Middle frontal gyrus (tissue), 1 donor: ENCODE measurements at regions not wholly inside any gene's neighbourhood (a gene's known extent, or its start where the extent isn't known, plus 50 kb on each side); places are given as distances from the start of the nearest gene placed in this dataset.

Experiments used
- DNase-seq: peaks from one replicate; pipeline ENCODE4 v3.0.0-alpha.2; 2015; ENCODE audit warnings: low spot score; ENCODE audit errors: extremely low spot score

GRCh38 chr12:111157486-111157885, 211.4 kb downstream of the PHETA1 start:
- DNase-seq, result no peak

GRCh38 chr12:111156304-111156703, 212.6 kb downstream of the PHETA1 start:
- DNase-seq, result no peak

GRCh38 chr12:111155521-111155920, 213.4 kb downstream of the PHETA1 start:
- DNase-seq, result no peak

- no peak for DNase-seq
Measured at GRCh38 chr12:111155020-111155419, 213.9 kb downstream of the PHETA1 start.

GRCh38 chr12:111154147-111154834, 214.6 kb downstream of the PHETA1 start:
- DNase-seq, result no peak

GRCh38 chr12:111152561-111152960, 216.3 kb downstream of the PHETA1 start:
- DNase-seq, result no peak

DNA sequence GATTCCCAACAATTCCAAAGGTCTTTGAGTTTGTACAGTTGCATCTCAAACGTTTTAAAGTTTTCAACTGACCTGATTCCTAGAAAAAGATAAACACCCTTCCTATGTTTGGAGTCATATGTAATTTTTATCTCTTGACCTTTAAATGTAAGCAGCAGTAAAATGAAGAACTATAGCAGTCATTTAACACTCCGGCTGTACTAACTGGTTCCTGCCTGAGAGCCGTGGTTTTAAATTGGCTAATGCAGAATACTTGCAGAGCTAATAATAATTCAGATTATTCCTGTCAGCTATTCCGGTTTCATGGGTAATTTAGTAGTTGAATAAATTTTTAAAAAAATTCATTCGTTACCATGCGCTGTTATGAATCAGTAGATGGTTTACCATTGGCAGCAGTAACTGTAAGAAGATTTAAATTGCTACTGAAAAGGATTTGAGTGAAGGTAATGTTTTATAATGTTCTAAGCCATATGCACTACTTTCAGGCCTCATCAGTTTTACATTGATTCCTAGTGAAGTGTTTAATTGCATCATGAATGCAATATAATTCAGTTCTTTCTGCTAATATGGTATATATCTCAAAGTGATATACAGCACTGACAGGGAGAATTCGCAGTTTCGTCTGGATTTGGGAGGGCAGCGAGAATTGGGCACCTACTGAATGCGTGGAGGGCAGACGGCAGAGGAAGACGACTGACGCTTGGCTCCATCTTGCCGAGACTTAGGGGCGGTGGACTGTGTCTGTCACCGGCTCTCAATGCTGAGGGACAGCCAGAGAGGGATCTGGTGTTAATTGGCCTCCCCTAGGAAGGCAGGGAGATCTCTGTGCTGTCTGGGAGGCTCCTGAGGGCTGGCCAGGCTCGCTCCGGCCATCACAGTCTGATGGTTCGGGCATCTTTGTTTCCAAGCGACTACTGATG, 217.7 kb downstream of the PHETA1 start:
- DNase-seq, result no peak

DNA sequence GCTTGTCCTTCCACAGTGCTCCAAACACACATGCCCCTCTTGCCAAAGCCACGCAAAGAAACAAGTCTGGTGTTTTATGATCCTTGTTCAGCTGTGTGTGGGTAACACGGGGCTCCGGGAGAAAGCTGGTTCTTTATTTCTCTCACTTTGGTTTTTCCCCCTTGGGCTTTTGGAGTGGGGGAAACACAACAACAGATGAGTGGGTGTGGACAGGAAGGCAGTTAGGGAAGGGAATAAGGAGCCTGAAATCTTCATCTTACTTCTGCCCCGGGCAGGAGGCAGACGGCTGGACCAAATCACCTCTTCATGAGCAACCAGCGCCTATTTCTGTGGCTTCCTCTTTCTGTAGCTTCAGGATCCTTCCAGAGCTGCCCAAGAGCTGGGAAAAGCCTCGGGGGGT, 218.5 kb downstream of the PHETA1 start:
- DNase-seq, result no peak

DNA sequence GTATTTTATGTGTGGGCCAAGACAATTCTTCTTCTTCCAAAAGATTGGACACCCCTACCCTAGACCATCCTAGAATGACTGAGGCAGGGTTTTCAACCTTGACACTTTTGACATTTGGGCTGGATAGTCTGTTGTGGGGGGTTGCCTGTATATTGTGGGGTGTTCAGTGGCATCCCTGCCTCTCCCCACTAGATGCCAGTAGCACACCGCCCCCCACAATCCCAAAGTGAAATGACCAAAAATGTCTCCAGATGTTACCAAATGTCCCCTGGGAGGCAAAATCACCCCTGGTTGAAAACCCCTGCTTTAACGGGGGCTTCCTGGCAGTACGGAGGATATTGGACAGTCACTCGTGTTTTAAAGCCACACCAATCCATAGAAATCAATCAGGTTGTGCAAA, 219.6 kb downstream of the PHETA1 start:
- no peak for DNase-seq

DNA sequence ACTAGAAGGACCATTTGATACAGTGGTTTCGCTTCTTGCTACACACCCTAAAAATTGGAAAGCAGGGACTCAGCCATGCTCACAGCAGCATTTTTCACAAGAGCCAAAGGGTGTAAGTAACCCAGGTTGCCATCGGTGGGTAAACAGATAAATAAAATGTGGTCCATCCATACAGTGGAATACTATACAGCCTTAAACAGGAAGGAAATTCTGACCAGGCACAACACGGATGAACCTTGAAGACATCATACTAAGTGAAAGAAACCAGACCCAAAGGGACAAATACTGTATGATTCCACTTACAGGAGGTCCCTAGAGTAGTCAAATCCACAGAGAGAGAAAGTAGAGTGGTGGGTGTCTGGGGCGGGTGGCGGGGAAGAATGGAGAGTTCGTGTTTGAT, 220.9 kb downstream of the PHETA1 start:
- DNase-seq, result no peak

DNA sequence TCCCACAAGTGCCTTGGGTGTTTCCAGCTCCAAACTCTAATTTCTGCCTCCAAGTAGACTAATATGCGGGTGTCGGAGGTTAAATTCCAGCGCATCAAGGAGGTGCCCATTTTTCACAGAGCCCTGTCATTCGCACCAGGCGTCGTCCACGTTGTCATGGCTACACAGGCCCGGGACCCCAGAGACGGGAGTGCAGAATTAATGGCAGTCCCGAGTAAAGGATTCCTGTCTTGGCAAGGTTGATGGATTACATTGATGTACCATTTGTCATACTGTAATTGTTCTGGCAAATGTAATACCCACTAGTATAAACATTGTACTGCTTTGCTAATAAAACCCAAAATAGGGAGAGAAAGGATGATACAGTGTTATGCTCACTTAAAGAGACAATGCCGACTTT, 222.9 kb upstream of the MYL2 start:
- DNase-seq, result no peak

DNA sequence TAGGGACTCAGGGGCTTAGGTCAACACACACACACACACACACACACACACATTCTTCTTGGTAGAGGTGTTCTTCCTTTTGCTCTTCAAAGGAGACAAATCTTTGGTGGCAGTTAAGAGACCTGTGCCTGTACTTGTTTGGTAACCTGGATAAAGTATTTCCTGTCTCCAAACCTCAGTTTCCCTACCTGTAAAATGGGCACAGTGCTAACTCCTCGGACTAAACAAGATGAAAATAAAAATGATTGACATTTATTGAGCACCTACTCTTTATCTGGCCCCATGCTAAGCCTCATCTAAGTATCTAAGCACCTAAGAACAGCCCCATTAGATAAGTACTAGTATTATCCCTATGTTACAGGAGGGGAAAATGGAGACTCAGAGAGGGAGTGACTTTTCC, 220.8 kb upstream of the MYL2 start:
- no peak for DNase-seq

- no peak for DNase-seq
Measured at GRCh38 chr12:111138016-111138415, 217.6 kb upstream of the MYL2 start.

- DNase-seq, result no peak
Measured at GRCh38 chr12:111135293-111135832, 215.0 kb upstream of the MYL2 start.

GRCh38 chr12:111130336-111130735, 210.0 kb upstream of the MYL2 start:
- DNase-seq, result no peak

- DNase-seq, result no peak
Measured at GRCh38 chr12:111129149-111129767, 208.9 kb upstream of the MYL2 start.

DNA sequence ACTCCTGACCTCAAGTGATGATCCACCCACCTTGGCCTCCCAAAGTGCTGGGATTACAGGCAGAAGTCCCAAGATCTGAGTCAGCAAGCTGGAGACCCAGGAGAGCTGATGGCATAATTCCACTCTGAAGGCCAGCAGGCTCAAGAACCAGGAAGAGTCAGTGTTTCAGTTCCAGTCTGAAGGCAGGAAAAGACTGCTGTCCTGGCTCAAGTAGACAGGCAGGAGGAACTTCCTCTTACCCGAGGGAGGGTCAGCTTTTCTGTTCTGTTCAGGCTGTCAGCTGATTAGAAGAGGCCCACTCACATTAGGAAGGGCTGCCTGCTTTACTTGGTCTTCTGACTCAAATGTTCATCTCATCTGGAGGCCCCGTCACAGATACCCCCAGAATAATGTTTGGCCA, 206.0 kb upstream of the MYL2 start:
- no peak for DNase-seq

DNA sequence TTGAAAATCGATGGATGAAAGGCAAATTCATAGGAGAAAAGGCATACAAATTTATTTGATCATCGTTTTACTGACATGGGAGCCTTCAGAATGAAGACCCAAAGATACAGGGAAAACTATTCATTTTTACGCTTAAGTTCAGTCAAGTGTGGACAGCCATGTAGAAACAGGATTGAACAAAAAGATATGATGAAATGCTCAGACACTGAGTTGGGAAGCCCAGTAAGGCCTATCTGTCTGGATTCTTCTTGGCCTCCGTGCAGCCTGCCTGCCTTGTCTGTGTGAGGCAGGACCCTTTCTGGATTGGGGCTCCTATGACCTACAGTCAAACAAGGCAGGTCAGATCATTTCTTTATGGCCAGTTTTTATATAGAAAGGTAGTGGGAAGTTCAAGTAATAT, 203.8 kb upstream of the MYL2 start:
- DNase-seq, result no peak

DNA sequence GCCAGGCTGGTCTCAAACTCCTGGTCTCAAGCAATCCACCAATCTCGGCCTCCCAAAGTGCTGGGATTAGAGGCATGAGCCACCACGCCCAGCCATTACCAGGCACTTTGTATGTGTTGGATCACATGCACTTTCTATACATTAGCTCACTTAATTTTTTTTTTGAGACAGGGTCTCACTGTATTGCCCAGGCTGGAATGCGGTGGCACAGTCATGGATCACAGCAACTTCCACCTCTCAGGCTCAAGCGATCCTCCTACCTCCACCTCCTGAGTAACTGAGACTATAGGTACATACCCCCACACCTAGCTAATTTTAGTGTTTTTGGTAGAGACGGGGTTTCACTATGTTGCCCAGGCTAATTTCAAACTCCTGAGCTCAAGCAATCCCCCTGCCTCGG, 203.0 kb upstream of the MYL2 start:
- DNase-seq, result no peak

DNA sequence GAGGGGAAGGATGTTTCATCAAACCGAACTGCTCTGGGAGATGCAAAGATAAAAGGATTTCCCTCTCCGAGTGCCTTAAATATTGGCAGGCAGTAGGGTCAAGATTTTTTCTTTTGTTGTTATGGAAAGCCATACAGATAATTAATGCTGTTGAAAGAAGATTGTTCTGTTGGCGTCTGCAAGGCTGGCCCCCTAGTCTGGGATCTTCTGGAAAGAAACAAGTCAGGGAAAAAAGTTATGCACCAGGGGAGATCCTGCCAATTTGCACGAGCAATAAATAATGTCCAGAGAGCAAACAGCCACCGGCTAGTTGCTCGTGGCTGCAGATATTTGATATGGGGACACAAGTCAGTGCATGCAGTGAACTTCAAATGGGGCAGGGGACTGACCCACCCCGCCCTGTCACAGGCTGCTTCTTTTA, 202.1 kb upstream of the MYL2 start:
- no peak for DNase-seq

GRCh38 chr12:111121840-111122239, 201.5 kb upstream of the MYL2 start:
- no peak for DNase-seq

- DNase-seq, result no peak
Measured at GRCh38 chr12:111120578-111120977, 200.2 kb upstream of the MYL2 start.
